SK-N-DZ (cell line): ENCODE measurements at regions not wholly inside any gene's neighbourhood (a gene's known extent, or its start where the extent isn't known, plus 50 kb on each side); places are given as distances from the start of the nearest gene placed in this dataset.
A peak's percentile ranks its signal among the peaks of the same experiment; 100 is the strongest.

Experiments
- DNase-seq: peaks from one replicate; pipeline ENCODE4 v3.0.0-alpha.2; 2015; ENCODE audit warnings: low spot score

DNA sequence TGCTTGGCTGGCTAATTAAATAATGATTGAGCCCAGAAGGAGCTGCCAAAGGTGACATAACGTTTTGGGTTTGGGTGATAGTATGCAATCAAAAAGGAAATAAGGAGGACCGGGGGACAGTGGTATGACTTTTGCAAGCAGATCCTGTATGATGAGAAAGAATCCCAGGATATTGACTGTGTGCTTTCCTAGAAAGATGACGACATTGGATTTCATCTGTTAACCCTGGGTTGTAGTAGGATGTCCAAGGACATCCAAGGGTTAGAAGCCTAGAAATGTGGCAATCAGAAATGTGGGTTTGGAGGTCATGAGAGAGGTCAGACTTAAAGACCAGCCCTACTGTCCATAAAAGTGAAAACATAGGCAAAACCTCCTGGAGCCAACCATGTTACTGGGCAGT, 50.3 kb upstream of the HMHB1 start:
- DNase-seq = no peak

DNA sequence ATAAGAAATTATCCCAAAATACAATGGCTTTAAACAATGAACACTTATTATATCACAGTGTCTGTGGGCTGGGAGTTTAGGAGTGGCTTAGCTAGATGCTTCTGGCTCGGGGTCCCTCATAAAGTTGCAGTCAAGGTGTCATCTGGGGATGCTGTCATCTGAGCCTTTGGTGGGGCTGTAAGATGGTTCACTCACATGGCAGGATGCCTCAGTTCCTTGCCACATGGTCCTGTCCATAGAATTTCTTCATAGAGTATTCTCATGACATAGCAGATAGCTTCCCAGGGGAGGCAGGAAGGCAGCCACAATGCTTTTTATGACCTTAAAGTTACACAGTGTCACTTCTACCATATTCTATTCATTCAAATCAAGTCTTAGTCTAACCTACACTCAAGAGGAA, 51.2 kb upstream of the HMHB1 start:
- DNase-seq = no peak

- DNase-seq = no peak
Observed at GRCh38 chr5:143760131-143760505, 51.8 kb upstream of the HMHB1 start.

- no peak for DNase-seq
Observed at GRCh38 chr5:143759396-143760130, 52.4 kb upstream of the HMHB1 start.

DNA sequence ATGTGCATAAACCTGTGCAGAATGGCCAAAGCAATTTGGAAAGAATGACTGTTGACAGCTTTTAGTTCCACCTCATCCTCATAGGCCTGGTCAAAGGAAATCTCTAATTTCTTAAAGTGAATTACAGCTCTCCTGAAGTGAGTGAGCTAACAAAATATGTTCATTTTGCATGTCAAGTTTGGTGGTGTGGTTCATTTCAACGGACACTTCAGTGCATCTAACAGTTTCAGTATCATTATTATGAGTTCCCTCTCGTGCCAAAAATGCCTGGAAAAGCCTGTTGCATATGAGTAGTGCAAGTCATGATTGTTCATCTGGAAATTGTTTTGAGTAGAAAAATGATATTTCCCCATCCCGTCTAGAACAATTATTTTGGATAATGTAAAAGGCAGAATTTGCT, 53.2 kb upstream of the HMHB1 start:
- DNase-seq = no peak

GRCh38 chr5:143758015-143758414, 53.9 kb upstream of the HMHB1 start:
- DNase-seq = no peak

- DNase-seq = no peak
Observed at GRCh38 chr5:143757116-143757515, 54.8 kb upstream of the HMHB1 start.

GRCh38 chr5:143755966-143756365, 56.0 kb upstream of the HMHB1 start:
- DNase-seq = no peak

- no peak for DNase-seq
Observed at GRCh38 chr5:143752165-143752850, 59.7 kb upstream of the HMHB1 start.

- no peak for DNase-seq
Observed at GRCh38 chr5:143751342-143751741, 60.6 kb upstream of the HMHB1 start.

DNA sequence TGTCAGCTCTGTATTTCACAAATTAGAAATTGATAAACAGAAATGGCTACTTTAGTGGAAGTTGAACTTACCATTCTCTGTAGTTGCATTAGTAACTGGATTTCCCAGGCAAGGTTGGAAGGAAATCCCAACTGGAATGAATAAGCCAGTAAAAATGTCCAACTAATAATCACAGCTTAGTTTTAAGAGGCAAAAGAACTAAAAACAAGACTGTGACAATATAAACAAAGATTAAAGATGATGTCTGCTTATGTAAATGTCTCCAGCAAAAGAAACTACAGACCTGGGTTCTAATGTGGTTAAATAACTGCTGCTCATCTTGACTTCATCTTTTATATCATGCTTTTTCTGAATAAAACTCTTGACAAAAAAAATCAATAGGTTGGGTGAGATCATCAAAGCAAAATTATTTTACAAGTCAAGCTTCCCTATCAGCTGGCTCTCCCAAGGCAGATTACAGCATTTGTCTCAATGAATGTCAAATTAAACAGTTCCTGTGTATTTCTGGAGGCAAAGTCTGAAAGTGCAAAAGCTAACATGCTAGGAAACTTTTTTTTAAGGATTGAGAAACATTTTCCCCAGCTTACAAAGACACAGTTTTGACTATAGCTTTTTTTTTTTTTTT, 62.3 kb upstream of the HMHB1 start:
- peak; percentile 4 for DNase-seq

DNA sequence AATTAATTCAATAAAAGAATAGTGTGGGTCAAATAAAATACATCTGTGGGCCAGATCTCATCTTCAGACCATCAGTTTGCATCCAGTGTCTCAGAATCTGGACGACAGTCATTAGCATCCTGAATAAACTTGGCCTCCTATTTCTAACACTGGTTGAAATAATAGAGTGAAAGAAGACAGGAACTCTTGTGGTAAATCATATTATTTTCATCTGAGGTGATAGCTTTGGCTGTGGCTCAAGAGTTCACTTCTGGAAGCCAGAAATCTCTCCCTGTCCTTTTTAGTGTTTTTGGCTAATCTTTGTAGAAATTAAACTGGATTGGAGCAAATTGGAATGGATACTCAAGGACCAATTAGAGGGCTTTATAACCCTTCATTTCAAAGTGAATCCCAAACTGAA, 63.4 kb upstream of the HMHB1 start:
- DNase-seq = no peak

GRCh38 chr5:143742951-143743350, 69.0 kb upstream of the HMHB1 start:
- no peak for DNase-seq

GRCh38 chr5:143741421-143741820, 70.5 kb upstream of the HMHB1 start:
- DNase-seq = no peak

GRCh38 chr5:143740956-143741355, 71.0 kb upstream of the HMHB1 start:
- no peak for DNase-seq

DNA sequence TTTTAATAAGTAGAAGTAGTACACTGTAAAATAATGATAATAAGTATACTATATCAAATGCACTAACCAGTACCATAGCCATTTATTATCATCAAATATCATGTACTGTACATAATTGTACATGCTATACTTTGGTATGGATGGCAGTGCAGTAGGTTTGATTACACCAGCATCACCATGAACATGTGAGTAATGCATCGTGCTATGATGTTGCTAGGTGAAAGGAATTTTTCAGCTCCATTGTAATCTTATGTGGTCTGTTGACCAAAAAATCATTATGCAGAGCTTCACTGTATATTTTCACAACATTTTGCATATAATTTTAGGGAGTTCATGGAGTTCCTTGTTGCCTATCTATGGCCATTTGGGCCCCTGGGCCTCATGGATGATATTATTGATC, 72.2 kb upstream of the HMHB1 start:
- DNase-seq = no peak

DNA sequence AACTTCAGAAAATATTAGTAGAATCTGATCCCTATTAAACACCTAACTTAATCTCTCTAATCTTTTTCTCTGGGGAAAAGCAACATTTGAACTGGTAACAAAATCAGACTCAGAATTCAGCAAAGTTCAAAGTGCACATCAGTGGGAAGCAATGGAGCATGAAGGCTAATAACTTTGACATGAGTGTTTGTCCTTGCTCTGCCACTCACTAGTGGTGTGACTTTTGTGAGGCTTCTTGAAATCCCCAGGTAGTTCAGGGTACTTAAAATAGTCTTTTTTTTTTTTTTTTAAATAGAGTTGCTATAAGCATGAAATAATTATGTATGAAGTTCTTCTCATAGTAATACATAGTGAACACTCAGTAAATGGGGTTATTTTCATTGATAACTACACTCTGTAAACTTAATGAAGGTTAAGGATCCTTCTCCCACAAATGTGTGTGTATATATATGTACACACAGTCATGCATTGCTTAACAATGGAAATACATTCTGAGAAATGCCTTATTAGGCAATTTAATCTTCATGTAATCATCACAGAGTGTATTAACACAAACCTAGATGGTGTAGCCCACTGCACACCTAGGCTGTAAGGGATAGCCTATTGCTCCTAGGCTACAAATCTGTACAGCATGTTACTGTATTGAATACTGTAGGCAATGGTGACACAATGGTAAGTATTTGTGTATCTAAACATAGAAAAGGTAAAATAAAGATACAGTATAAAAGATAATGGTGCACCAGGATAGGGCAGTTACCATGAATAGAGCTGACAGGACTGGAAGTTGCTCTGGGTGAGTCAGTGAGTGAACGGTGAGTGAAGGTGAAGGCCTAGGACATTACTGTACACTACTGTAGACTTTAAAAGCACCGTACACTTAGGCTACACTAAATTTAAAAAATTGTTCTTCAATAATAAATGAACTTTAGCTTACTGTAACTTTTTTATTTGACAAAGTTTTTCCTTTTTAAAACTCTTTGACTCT, 73.3 kb upstream of the HMHB1 start:
- no peak for DNase-seq

GRCh38 chr5:143737062-143737461, 74.9 kb upstream of the HMHB1 start:
- no peak for DNase-seq

DNA sequence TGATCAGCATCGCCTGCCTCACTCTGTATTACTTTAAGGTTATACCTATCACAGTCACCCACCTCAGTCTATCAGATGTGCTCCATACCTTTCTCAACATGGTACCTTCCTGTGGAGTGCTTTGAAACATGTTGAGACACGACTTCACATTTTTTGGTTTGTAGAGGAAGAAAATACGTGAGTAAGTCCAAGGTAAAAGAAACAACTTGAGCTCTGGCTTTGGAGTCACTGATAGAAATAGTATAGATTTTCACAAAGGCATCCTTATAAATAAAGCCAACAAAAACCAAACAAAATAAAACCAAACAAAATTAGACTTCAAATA, 77.5 kb upstream of the HMHB1 start:
- no peak for DNase-seq

GRCh38 chr5:143733665-143734455, 78.1 kb upstream of the HMHB1 start:
- DNase-seq = no peak

DNA sequence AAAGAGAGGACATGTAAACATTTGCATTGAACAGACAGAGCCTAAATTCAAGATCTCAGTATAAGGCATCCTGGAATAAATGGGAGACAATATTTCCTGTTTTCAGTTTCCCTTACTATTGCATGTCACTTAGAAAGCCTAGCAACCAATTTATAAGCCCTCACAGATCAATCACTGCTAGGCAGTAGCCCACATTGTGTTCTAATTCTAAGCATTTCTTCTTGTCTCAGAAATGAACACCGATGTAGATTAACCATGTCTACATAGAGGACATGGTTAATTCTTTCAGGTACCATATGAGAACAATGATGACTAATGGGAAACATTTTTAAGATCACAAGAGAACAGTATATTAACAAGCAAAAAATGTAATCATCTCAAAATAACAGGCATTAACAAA, 79.6 kb upstream of the HMHB1 start:
- no peak for DNase-seq
